Chondrocyte (in vitro differentiated cells): ENCODE measurements at regions not wholly inside any gene's neighbourhood (a gene's known extent, or its start where the extent isn't known, plus 50 kb on each side); places are given as distances from the start of the nearest gene placed in this dataset.

Experiments
- DNase-seq: peaks from one replicate; pipeline ENCODE4 v3.0.0; 2021; ENCODE audit warnings: mixed read lengths, low spot score
- H3K27ac Mint-ChIP-seq: one replicate; pipeline ENCODE4 v1.8.0; 2021; ENCODE audit warnings: mild to moderate bottlenecking, moderate library complexity, mixed read lengths; ENCODE audit not compliant: unreplicated experiment
- H3K27me3 Mint-ChIP-seq: 2 replicates; pipeline ENCODE4 v1.8.0; 2021; ENCODE audit warnings: low read depth, mixed read lengths
- H3K36me3 Mint-ChIP-seq: 2 replicates; pipeline ENCODE4 v1.8.0; 2021; ENCODE audit warnings: low read depth, mixed read lengths
- H3K4me1 Mint-ChIP-seq: 2 replicates; pipeline ENCODE4 v1.8.0; 2021; ENCODE audit warnings: low read depth, mild to moderate bottlenecking, mixed read lengths
- H3K4me3 Mint-ChIP-seq: one replicate; pipeline ENCODE4 v1.8.0; 2021; ENCODE audit warnings: mild to moderate bottlenecking, moderate library complexity, mixed read lengths; ENCODE audit not compliant: unreplicated experiment
- H3K9me3 Mint-ChIP-seq: 2 replicates; pipeline ENCODE4 v1.8.0; 2021; ENCODE audit warnings: low read depth, mixed read lengths
- TF ChIP-seq, protein P1 (sequence below): fragments of 200-600 bp; sonication (generic); IDR thresholded peaks from 2 replicates; pipeline ENCODE4 v1.5.0; 2021; ENCODE audit warnings: antibody characterized with exemption, mild to moderate bottlenecking, moderate library complexity

DNA sequence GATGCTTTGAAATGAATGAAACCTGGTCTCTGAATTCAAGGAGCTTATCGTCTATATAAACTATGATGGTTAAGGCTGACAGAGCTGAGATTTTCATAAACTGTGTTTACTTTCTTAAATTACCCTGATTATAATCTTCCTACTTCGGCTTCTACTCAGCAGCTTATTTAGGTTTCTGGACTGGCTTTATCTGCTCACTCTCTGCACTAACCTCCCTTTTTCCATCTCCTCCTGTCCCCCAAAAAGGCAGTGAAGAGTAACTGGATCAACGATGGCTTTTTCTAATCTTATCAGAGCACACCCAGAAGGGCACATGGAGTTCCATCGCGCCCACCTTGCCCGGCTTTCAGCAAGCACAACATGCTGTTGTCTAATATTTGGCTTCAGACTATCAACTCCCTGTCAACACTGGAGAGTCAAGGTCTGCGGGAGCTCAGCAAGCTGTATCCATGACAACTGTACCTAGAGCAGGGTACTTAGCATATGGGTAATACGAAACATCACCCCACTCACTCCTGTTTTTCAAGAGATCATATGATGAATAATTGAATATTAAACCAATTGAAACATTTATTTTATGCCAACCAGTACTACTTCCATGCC, 417.3 kb downstream of the GABRB3 start:
- no peaks in the 10 kb centered on the region for H3K36me3 Mint-ChIP-seq

DNA sequence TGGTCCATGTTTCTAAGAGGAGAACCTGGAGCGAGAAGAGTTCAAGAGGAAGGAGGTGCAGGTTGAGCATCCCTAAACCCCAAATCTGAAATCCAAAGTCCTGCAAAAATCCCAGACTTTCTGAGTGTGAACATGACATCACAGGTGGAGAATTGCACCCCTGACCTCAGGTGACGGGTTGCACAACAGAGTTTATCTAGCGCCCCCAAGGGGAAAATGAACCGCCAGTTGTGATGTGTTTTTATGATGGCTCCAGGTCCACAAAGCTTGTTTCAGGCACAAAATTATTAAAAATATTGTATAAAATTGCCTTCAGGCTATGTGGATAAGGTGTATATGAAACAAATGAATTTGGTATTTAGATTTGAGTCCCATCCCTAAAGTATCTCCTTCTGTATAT, 420.0 kb downstream of the GABRB3 start:
- no peaks in the 10 kb centered on the region for H3K27me3 Mint-ChIP-seq
- TF ChIP-seq, protein P1, sequence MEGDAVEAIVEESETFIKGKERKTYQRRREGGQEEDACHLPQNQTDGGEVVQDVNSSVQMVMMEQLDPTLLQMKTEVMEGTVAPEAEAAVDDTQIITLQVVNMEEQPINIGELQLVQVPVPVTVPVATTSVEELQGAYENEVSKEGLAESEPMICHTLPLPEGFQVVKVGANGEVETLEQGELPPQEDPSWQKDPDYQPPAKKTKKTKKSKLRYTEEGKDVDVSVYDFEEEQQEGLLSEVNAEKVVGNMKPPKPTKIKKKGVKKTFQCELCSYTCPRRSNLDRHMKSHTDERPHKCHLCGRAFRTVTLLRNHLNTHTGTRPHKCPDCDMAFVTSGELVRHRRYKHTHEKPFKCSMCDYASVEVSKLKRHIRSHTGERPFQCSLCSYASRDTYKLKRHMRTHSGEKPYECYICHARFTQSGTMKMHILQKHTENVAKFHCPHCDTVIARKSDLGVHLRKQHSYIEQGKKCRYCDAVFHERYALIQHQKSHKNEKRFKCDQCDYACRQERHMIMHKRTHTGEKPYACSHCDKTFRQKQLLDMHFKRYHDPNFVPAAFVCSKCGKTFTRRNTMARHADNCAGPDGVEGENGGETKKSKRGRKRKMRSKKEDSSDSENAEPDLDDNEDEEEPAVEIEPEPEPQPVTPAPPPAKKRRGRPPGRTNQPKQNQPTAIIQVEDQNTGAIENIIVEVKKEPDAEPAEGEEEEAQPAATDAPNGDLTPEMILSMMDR = no peak
- H3K9me3 Mint-ChIP-seq = peaks cover 13% of the 10 kb centered on the region
- no peaks in the 10 kb centered on the region for H3K36me3 Mint-ChIP-seq
- DNase-seq = no peak
- H3K4me3 Mint-ChIP-seq = no peak overlapping the region
- H3K4me1 Mint-ChIP-seq = no peaks in the 10 kb centered on the region
- H3K27ac Mint-ChIP-seq = no peak overlapping the region

More for the DNA sequence above, 417.3 kb downstream of the GABRB3 start:
- DNase-seq = no peak
- Mint-ChIP-seq H3K4me1 (no peaks in the 10 kb centered on the region), H3K4me3 (no peak overlapping the region), H3K27ac (no peak overlapping the region), H3K9me3 (peaks cover 4% of the 10 kb centered on the region), H3K27me3 (no peaks in the 10 kb centered on the region)
- TF ChIP-seq, protein P1 = no peak

DNA sequence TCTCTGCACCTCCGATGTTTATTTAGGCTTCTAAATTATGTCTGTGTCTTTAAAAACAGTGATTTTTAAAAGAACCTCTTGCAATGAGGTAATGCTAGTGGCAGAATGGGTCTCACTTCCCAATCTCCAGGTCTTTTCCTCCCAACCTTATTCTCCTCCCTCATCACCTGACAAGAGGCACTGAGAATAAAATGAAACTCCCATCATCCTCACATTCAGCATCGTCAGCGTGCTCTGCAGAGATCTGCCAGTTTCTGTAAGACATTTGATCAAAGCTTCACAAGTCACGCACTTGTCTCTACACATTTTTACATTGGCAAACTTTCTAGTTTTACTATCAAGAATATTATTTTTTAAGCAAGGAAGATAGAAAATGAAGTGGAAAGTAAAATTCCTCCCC, 420.5 kb downstream of the GABRB3 start:
- H3K27me3 Mint-ChIP-seq = no peaks in the 10 kb centered on the region
- H3K27ac Mint-ChIP-seq = no peak overlapping the region
- H3K9me3 Mint-ChIP-seq = peaks cover 18% of the 10 kb centered on the region
- TF ChIP-seq, protein P1 = no peak
- no peaks in the 10 kb centered on the region for H3K36me3 Mint-ChIP-seq
- no peaks in the 10 kb centered on the region for H3K4me1 Mint-ChIP-seq
- no peak overlapping the region for H3K4me3 Mint-ChIP-seq
- DNase-seq = no peak

DNA sequence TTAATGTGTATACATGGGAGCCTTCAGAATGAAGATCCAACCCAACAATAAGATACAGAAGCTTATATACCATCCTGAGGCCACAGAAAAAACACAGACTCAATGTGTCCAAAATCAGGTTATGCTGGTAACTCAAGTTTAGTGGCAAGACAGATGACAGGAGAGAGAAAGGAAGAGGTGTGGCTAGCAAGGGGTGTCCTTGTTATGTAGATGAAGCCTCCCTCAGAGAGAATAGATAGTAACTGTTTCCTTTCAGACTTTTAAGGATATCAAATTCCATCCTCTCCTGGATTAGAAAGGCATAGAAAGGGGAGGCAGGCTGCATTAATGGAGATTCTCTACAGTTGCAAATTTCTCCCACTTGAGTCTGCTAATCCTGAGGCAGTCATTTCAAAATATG, 447.4 kb downstream of the GABRB3 start:
- no peak for DNase-seq
- no peaks in the 10 kb centered on the region for H3K36me3 Mint-ChIP-seq
- no peaks in the 10 kb centered on the region for H3K27me3 Mint-ChIP-seq
- no peak overlapping the region for H3K27ac Mint-ChIP-seq
- no peak overlapping the region for H3K4me3 Mint-ChIP-seq
- H3K4me1 Mint-ChIP-seq = no peaks in the 10 kb centered on the region
- peaks cover 6% of the 10 kb centered on the region for H3K9me3 Mint-ChIP-seq
- TF ChIP-seq, protein P1 = no peak

DNA sequence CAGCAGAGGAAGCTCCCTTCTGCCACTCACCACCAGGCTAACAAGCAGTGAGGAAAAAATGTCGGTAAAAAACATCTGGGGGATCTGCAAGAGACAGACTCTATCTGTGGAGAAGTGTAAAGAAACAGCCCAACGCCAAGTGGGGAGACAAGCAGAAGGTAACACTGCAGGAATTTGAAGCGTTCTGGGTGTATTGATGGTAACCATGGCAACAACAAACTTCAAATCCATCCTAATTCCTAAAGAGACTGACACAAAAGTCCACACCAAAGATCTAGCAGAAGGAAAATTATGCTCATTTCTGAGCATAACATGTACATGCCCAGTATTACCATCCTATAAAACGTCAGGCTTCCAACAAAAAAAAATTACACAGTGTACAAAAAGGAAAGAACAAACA, 449.3 kb downstream of the GABRB3 start:
- no peaks in the 10 kb centered on the region for H3K4me1 Mint-ChIP-seq
- DNase-seq = no peak
- no peaks in the 10 kb centered on the region for H3K36me3 Mint-ChIP-seq
- peaks cover 8% of the 10 kb centered on the region for H3K9me3 Mint-ChIP-seq
- H3K27me3 Mint-ChIP-seq = no peaks in the 10 kb centered on the region
- TF ChIP-seq, protein P1 = no peak
- no peak overlapping the region for H3K27ac Mint-ChIP-seq
- H3K4me3 Mint-ChIP-seq = no peak overlapping the region
